ENCODE measurements at regions not wholly inside any gene's neighbourhood (a gene's known extent, or its start where the extent isn't known, plus 50 kb on each side); places are given as distances from the start of the nearest gene placed in this dataset.
A peak's percentile ranks its signal among the peaks of the same experiment; 100 is the strongest.

- peaks cover 0 to 73% (median 0%) of the 10 kb centered on the region in 7 donors for H3K27me3 ChIP-seq (replicated peaks in 1 of 7)
- H3K36me3 ChIP-seq, result no peaks in the 10 kb centered on the region
- no peak for TF ChIP-seq POLR2A (IDR thresholded peaks at IDR 0.05)
- no peak for TF ChIP-seq CTCF (IDR thresholded peaks at IDR 0.05 in 8 of 11, conservative IDR thresholded peaks at IDR 0.05 in 3 of 11)
- no peak for TF ChIP-seq POLR2AphosphoS5 (IDR thresholded peaks at IDR 0.05)
- intact Hi-C loops (cut with DNase I; ENCODE audit: low total_unique reads), result no loop called here
- no peaks in the 10 kb centered on the region for H3K9me3 ChIP-seq
- WGBS, 5 donors, result 72 to 87% (median 79%) methylated on average over 11 of the region's 11 CpGs
- no peak overlapping the region for H3K27ac ChIP-seq
- DNase-seq, result peak; percentile 51
- no peaks in the 10 kb centered on the region for H3K4me1 ChIP-seq
- H3K4me3 ChIP-seq, result no peak overlapping the region
These were observed 857.2 kb downstream of the TBC1D22A start for GRCh38 chr22:47619631-47620030.

- WGBS, 5 donors, result 35 to 48% (median 41%) methylated on average over 22 to 23 of the region's 23 CpGs
- intact Hi-C loops (cut with DNase I; ENCODE audit: low total_unique reads), result no loop called here
- TF ChIP-seq POLR2AphosphoS5 (IDR thresholded peaks at IDR 0.05), result no peak
- TF ChIP-seq CTCF (IDR thresholded peaks at IDR 0.05 in 8 of 11, conservative IDR thresholded peaks at IDR 0.05 in 3 of 11), result no peak
- no peak for TF ChIP-seq POLR2A (IDR thresholded peaks at IDR 0.05)
- no peak overlapping the region for H3K4me3 ChIP-seq
- H3K27me3 ChIP-seq (replicated peaks in 1 of 7), result peaks cover 0 to 72% (median 0%) of the 10 kb centered on the region in 7 donors
- H3K9me3 ChIP-seq, result no peaks in the 10 kb centered on the region
- H3K27ac ChIP-seq, result no peak overlapping the region
- DNase-seq, result peak; percentile 63
- H3K4me1 ChIP-seq, result no peaks in the 10 kb centered on the region
- no peaks in the 10 kb centered on the region for H3K36me3 ChIP-seq
These were observed 855.9 kb downstream of the TBC1D22A start for GRCh38 chr22:47618180-47619010.

- WGBS, 5 donors, result 74 to 88% (median 83%) methylated on average over 3 of the region's 3 CpGs
- Histone ChIP-seq H3K27me3 (replicated peaks in 1 of 7) (peaks cover 0 to 67% (median 0%) of the 10 kb centered on the region in 7 donors), H3K36me3 (no peaks in the 10 kb centered on the region), H3K4me1 (no peaks in the 10 kb centered on the region), H3K9me3 (no peaks in the 10 kb centered on the region), H3K4me3 (no peak overlapping the region), H3K27ac (no peak overlapping the region)
- DNase-seq, result no peak
- intact Hi-C loops (cut with DNase I; ENCODE audit: low total_unique reads), result no loop called here
- TF ChIP-seq CTCF (IDR thresholded peaks at IDR 0.05 in 8 of 11, conservative IDR thresholded peaks at IDR 0.05 in 3 of 11) (no peak), POLR2A (IDR thresholded peaks at IDR 0.05) (no peak), POLR2AphosphoS5 (IDR thresholded peaks at IDR 0.05) (no peak)
These were observed 854.7 kb downstream of the TBC1D22A start for GRCh38 chr22:47617186-47617585.

- Histone ChIP-seq H3K4me3 (no peak overlapping the region), H3K9me3 (no peaks in the 10 kb centered on the region), H3K36me3 (no peaks in the 10 kb centered on the region), H3K4me1 (no peaks in the 10 kb centered on the region), H3K27ac (no peak overlapping the region), H3K27me3 (replicated peaks in 1 of 7) (peaks cover 0 to 60% (median 0%) of the 10 kb centered on the region in 7 donors)
- TF ChIP-seq POLR2A (IDR thresholded peaks at IDR 0.05), result no peak
- no peak for TF ChIP-seq POLR2AphosphoS5 (IDR thresholded peaks at IDR 0.05)
- no peak for TF ChIP-seq CTCF (IDR thresholded peaks at IDR 0.05 in 8 of 11, conservative IDR thresholded peaks at IDR 0.05 in 3 of 11)
- 83 to 95% (median 86%) methylated on average over 9 to 11 of the region's 11 CpGs for WGBS, 5 donors
- intact Hi-C loops (cut with DNase I; ENCODE audit: low total_unique reads), result no loop called here
- peak; percentile 50 for DNase-seq
These were observed 854.1 kb downstream of the TBC1D22A start for GRCh38 chr22:47616396-47617020.

Measured in spleen (tissue), 11 donors.